ENCODE measurements at regions not wholly inside any gene's neighbourhood (a gene's known extent, or its start where the extent isn't known, plus 50 kb on each side); places are given as distances from the start of the nearest gene placed in this dataset.
"Not testable (repeated sequence)": the region's sequence is repeated elsewhere in the genome, so short reads cannot be mapped to it uniquely, and the experiment has no call there.

DNA sequence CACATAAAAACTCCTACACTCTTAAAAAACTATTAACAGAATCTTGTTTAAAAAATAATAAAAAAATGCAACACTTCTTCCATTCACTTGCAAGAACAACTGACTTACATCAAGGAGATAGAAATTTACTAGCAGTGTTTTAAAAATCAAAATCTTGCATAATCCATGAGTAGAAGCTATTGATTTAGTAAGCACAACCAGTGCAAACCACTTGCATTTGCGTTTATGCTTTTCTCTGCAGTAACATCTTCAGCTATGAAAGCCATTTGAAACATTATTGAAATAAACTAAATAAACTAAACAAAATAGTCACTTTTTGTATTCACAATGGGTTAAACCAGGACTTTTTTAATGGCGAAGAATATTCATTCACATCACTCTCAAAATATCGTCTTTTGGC is 389.2 kb upstream of the EMCN start:
- DNase-seq (no peak), ATAC-seq (no peak)

DNA sequence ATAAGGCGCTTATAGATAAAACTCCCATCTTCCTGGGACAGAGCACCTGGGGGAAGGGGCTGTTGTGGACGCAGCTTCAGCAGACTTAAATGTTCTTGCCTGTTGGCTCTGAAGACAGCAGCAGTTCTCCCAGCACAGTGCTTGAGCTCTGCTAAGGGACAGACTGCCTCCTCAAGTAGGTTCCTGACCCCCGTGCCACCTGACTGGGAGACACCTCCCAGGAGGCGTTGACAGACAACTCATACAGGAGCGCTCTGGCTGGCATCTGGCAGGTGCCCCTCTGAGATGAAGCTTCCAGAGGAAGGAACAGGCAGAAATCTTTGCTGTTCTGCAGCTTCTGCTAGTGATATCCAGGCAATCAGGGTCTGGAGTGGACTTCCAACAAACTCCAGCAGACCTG is 383.1 kb upstream of the EMCN start:
- not testable (repeated sequence) for ATAC-seq, DNase-seq

DNA sequence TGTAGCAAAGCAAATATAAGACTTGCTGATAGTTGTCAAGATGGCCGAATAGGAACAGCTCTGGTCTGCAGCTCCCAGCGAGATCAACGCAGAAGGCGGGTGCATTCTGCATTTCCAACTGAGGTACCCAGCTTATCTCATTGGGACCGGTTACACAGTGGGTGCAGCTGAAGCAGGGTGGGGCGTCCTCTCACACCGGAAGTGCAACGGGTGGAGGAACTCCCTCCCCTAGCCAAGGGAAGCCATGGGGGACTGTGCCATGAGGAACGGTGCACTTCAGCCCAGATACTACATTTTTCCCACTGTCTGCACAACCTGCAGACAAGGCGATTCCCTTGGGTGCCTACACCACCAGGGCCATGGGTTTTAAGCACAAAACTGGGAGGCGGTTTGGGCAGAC is 382.3 kb upstream of the EMCN start:
- DNase-seq, result no peak
- ATAC-seq, result no peak

DNA sequence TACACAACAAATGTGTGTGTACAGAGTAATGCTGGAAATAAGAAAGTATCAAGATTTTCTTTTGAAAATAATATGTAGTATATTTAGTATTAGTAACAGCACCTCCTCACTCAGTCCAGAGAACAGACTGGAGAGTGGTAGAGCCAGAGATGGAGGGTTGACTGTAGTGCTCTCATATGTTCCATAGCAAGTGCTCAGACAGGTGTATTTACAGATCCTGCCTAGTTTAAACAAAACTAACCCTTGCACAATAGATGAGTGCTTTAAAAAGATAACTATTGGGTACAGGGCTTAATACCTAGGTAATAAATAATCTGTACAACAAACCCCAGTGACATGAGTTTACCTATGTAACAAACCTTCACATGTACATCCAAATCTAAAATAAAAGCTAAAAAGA is 381.0 kb upstream of the EMCN start:
- ATAC-seq (no peak), DNase-seq (no peak)

DNA sequence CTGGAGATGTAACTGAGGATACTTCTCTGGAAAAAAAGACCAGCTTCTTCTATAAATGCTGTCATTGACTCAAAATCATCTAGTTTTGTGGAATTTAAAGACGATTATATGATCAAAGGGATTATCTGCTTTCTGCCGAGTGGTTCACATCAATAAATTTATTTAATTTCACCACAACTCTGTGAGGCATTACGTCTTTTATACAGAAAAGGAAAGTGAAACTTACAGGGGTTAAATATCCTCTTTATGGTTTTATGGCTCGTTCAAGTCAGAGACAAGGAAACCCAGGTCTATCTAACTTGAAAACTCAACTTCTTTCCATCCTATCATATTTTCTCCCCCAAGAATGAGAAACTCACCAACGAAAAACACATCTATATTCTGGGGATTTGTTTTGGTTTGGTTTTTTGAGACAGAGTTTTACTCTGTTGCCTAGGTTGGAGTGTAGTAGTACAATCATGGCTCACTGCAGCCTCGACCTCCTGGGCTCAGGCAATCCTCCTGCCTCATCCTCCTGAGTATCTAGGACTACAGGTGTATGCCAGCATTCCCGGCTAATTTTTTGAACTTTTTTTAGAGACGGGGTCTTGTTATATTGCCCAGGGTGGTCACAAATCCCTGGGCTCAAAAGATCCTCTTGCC is 377.9 kb upstream of the EMCN start:
- ATAC-seq (peak; percentile 65), DNase-seq (no peak)

DNA sequence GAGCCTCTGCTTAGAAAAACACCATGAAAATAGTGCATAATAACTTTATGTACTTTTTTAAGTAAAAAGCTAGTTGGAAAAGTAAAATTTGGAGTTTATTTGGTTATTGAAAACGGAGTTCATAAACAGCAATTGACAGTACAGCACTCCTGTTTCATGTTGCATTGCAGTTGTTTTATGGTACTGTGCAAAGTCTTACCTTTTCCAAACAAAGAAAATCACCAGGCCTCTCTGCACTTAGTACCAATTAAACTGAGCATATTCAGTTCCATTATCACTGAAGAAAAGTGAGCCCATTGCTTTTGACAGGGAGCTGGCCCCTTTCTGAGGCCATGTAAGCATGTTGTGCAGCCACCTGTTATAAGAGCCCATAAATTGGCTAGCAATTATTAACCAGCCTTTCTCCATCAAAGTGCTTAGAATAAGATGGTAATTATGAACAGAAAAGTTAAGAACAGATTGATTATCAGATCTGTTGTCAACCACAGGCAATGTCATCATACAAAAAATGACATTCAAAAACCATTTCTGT is 376.6 kb upstream of the EMCN start:
- no peak for DNase-seq
- no peak for ATAC-seq

DNA sequence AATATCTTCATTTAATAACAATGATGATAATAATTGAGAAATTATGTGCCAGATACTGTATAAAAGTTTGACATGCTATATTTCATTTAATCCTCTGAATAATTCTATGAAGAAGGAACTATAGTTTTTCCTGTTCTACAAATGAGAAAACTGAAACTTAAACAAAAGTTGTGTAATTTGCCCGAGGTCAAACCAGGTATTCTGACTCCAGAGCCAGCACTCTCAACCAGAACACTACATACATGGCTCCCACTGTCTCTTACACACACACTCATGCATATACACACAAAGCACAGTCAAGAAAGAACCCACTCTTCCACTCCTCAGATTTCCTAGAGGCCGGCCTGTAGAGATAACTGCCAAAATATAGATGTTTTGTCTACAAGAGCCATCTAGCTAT is 374.0 kb upstream of the EMCN start:
- no peak for ATAC-seq
- no peak for DNase-seq

DNA sequence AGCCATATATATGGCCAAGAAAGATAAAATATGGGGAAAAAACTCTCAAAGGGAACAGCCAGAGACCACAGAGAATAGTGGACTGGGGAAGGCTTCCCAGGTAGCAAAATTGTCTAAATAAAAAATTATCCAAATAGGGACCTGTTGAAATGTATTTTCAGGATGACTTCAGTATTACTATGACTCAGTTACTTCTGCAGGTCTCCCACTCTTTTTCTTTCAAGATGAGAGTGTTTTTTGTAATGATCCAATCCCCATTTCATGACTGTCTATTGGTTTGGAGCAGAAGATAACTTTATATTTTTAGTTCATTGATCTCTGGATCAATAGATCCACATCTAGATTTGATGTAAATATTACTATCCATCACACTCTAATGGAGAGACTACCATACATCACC is 372.1 kb upstream of the EMCN start:
- ATAC-seq (no peak), DNase-seq (no peak)

DNA sequence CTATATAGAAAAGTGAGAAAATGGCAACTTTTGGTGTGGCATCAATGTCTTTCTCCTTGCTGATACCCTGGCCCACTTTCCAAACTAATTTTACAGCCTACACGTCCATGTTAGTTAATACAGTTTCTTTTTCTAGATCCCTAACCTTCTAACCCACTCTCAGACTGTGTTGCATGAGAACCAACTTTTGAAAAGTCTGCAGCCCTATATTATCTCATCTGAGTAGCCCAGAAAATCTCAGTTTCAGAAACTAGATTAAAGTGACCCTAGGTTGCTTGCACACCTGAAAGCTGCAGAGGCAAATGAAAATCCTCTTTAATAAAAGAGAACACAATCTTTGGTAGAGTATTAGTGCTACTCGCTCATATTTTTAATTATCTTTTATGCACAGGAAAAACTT is 371.6 kb upstream of the EMCN start:
- DNase-seq (no peak), ATAC-seq (no peak)

DNA sequence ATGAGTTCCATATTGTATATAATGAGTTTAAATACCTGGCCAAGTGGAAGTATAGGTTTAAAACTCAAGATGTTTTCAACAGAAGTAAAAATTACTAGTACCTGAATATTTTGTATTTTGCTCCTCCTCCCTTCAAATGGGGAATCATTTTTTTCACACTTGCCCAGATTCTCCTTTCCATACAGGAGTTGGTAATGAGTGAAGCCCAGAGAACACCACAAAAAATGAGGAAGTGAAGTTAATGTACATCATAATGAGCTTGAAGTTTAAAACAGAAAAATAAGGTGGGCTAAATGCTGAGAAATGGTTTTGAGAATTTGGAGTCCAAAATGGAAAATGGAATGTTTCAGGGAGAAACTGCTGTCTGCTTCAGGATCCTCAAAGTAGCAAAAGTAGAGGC is 364.8 kb upstream of the EMCN start:
- no peak for ATAC-seq
- DNase-seq, result no peak

DNA sequence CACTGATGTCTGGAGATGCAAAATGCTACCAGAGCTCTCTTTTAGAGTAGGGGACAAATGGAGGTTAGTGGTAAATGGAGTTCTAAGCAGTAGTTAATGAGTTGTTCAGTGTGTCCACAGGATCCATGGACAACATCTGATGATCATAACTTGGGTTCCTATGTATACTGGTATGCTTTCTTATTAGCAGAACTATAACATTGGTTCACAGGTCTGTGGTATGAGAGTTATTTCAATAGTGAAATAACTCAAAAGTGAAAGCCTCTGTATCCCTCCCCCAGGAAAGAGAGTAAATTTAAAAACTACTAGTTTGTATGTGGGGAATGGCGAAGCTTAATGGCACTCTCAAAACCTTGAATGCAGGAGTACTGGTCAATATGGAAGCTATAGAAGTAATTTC is 363.5 kb upstream of the EMCN start:
- ATAC-seq (no peak), DNase-seq (no peak)

DNA sequence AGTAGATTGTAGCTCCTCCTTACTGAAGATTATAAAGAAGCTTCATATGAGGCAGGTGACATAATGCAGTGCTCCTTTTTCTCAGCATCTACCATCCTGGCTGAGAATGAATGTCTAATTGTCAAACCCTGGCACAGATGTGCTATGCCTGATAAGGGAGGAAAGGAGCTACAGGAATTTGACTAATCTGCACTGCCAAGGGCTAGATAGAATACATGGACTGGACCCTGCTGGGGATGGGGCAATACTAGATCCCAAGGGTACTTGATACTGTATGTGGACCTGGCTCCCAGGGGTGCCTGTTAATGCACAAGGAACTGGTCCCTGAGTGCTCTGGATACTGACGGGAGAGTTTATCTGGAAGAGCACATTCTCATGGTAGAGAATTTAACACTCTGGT is 362.2 kb upstream of the EMCN start:
- DNase-seq, result no peak

DNA sequence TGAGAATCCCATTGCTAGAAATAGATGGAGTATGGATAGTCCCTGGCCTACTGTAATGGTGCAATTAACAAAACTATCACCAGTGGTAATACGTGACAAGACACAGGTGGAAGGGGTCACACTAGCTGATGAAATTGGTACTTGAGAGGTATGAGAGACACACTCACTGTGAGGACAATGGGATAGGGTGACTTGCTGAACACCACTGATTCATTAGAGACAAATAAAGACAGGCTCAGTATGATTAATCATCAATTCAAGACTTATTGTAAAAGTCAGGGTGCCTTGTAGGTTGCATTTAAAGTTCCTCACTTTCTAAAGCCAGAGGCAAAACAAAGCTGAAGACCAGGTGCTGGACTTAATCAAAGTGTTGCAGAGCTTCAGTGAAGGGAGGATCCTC is 361.6 kb upstream of the EMCN start:
- no peak for ATAC-seq
- no peak for DNase-seq

More for the DNA sequence above, 362.2 kb upstream of the EMCN start:
- ATAC-seq, result no peak

DNA sequence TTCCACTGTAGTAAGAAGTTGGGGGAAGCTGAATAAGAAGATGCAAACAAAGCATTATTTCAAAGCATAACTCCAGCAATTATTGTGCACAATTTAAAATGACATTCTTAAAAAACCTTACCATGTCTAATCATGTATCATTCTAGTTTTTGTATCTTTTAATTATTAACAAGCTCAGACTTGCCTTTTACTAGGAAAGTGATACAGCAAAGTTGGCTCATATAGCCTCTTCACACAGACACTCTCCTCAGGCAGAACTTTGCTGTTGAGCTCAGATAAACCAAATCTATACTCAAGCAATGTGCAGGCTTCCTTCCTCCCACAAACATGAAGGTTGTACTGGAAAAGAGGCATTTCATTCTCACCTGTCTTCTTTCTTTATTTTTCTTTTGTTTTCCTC is 358.7 kb upstream of the EMCN start:
- ATAC-seq, result no peak
- no peak for DNase-seq

DNA sequence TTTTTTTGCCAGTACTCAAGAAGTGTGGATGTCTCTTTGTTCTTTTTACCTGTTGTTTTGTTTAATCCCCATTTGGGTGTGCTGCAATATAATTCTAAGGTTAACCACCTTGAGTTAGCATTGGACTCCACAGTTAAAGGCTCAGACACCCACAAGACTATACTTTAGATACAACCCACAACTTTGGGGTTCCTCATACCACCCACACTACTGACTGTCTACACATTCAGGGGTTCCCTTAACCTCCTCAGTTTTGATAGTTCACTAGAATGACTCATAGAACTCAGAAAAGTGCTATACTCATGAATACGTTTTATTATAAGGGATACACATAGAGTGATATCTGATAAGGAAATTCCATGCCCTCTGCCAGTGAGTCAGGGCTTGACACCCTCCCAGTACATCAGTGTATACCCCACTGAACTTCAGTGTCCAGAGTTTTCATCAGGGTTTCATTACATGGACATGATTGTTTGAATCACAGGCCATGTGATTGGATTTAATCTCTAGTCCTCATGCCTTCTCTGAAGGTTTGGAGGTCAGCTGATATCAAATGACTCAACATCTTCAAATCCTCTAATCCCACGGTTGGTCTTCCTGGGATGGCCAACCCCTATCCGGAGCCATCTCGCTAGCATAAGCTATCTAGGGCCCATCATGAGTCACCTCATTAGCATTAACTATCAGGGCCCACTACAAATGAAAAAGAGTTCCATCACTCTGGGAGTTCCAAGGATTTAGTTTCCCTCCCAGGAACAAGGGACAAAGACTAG is 357.7 kb upstream of the EMCN start:
- DNase-seq (no peak), ATAC-seq (peak; percentile 46)

DNA sequence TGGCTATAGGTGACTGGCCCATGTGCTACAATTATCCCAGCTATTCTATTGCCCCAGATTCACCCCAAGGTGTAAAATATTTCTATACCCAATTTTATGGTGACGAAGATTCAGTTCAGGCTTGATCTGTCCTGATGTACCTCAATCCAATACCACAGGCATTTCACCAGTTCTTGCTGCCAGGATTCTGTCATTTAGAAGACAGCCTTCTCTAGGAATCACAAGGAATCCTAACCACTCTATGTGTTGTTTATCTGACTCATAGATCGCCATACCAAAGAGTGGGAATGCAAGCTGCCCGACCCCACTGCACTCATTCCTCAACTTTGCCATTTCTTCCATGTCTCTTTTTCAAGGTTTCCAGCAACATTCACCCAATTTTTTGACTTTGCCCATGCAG is 355.0 kb upstream of the EMCN start:
- ATAC-seq, result no peak
- DNase-seq, result no peak

DNA sequence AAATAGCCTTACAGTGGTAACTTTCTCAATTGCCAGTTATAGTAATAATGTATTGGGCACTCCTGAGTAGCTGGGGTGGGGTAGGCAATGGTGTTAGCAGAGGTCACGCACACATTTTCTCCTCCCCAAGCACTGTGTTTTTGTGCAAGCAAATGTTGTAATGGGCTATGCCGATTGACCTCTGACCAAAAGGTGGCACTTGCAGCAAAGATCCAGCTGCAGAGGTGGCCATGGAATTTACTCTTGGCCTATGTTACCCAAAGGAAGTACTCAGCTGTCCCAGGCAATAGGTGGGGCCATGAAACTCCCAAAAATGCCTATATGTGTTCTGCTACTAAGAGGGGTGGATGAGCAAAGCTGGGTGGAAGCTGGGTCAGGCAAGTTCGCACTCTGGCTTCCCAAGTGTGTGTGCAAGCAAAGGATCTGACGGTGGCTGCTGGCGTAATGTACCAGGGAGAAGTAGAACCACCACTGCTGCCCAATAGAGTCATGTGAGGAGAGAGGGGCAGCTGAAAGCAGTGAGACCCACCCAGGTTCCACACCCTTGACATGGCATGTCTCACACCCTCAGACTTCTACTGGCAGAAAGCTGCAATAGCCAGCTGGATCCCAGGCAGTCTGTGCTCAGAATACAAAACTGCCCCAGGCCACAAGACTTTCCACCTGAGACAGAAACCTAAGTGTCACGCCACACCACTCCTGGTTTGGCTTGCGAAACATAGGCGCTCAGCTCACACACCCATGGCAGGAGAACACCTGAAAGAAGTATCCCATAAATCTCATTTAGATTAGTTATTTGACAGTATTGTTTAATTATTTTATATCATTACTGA is 353.3 kb upstream of the EMCN start:
- ATAC-seq (no peak), DNase-seq (no peak)

DNA sequence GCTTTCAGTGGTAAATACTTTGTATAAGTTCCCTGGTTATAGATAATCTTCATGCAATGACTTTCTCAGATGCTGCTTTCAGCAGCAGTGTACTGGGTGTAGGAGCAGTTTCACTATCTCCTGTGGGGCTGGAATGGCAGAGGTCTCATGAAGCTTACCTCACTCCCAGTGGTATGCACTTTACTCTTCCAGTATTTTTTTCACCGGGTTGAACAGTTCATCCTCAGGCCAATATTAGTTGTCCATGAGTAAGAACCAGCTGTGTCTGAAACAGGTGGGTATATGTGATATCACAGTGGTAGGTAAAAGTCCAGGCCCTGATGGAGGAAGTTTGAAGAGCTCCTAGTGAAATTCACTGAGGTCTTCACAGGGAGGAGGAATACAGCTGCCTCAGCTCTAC is 351.5 kb upstream of the EMCN start:
- DNase-seq (no peak), ATAC-seq (no peak)

DNA sequence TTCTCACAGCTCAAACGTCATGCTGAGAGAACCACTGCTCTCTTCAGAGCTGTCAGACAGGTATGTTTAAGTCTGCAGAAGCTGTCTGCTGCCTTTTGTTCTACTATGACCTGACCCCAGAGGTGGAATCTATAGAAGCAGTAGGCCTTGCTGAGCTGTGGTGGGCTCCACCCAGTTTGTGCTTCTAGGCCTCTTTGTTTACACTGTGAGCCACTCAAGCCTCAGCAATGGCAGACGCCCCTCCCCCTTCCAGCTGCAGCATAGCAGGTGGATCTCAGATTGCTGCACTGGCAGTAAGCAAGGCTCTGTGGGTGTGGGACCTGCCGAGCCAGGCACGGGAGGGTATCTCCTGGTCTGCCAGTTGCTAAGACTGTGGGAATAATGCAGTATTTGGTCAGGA is 350.5 kb upstream of the EMCN start:
- not testable (repeated sequence) for ATAC-seq, DNase-seq

DNA sequence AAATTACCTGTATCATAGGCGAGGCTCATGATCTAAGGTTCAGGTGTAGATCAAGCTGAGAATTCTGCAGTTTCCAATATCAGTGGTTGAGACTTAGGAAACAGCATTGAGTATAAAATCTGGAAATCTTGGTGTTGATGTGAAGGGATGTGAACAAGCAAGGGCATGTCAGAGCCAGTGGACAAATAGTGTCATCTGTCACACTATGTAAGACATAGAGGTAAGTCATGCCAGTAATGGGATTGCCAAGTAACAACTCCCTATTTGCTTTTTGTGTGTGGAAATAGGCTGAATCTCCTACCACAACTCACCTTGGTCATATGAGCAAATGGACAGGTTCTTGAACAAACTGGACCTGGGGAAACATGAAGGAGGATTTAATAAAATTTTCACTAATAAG is 334.5 kb upstream of the EMCN start:
- ATAC-seq (no peak), DNase-seq (no peak)

DNA sequence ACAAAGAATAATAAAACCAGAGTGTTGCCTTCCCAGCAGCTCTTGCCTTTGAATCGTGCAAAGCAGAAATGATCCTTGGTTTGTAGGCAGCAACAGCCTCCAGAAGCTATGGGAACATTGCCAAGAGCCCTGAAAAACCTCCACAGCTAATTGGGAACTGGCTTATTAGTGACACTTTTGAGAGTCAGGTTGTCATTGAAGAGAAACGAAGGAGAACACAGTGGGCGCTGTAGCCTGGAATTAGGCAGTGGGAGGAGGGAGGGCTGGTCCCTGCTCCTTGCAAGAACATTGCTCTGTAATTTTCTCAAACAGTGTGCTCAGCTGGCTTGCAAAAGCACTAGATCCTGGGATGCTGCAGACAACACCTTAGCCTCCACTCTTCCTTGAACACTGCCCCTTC is 331.5 kb upstream of the EMCN start:
- no peak for ATAC-seq

DNA sequence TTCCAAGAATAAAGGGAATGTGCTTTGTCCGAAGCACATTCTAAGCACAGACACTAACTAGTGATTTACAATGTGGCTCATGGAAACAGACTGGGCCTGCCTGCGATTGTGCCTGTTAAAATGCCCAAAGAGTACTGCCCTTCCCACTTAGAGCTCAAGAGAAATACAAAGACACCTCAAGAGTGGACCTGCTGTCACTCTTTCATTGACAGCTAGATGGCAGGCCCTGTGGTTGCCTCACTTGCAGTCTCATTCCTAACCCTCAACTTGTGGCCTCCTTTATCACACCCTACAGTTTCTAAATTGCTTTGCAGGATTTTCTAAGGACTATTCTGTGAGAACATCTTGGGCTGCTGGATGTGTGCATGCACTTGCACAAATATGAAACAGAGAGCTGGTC is 331.0 kb upstream of the EMCN start:
- no peak for DNase-seq
- ATAC-seq, result no peak

More for the DNA sequence above, 331.5 kb upstream of the EMCN start:
- no peak for DNase-seq

DNA sequence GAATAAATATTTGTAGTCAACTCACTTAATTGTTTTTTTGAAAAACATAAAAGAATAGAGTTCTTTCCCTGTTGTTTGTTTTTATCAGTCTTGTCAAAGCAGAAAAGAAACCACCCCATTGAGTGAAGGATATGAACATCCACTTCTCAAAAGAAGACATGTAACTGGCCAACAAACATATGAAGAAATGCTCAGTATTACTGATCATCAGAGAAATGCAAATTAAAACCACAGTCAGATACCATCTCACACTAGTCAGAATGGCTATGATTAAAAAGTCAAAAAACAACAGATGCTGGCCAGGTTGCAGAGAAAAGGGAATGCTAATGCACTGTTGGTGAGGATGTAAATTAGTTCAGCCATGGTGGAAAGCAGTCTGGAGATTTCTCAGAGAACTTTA is 326.1 kb upstream of the EMCN start:
- no peak for ATAC-seq

More for the DNA sequence above, 326.1 kb upstream of the EMCN start:
- DNase-seq, result no peak

All from stimulated activated naive CD8-positive, alpha-beta T cell treated with anti-CD3 and anti-CD28 coated beads, Interleukin-15, Interleukin-2, amounts not matched to agents 100 U/mL and 50 U/mL, for 24 hours (primary cell).